GM12878 (cell line): ENCODE measurements at regions not wholly inside any gene's neighbourhood (a gene's known extent, or its start where the extent isn't known, plus 50 kb on each side); places are given as distances from the start of the nearest gene placed in this dataset.

Experiments used
- CTCF ChIP-seq, 3 experiments: IDR thresholded peaks in 2 of 3; conservative IDR thresholded peaks in 1 of 3; 2 replicates each; pipeline ENCODE4 v1.5.1; 2011; ENCODE audit warnings: low read depth in 3 of 3, low read length in 3 of 3, mild to moderate bottlenecking in 3 of 3, control low read depth in 2 of 3, moderate library complexity in 2 of 3, inconsistent platforms in 1 of 3, mixed read lengths in 1 of 3; ENCODE audit not compliant: control insufficient read depth in 2 of 3, insufficient read depth in 1 of 3; ENCODE audit errors: extremely low read depth in 1 of 3
- ESRRA ChIP-seq: IDR thresholded peaks from 2 replicates; pipeline ENCODE4 v1.6.1; 2012; ENCODE audit warnings: mild to moderate bottlenecking, low read length, improper control_type of control experiment
- HDAC2 ChIP-seq: fragments of 200-600 bp; sonication (generic); IDR thresholded peaks from 2 replicates; pipeline ENCODE4 v1.6.1; 2017
- IRF4 ChIP-seq: IDR thresholded peaks from 2 replicates; pipeline ENCODE4 v1.6.1; 2011; ENCODE audit warnings: low read depth, low read length
- KDM1A ChIP-seq: fragments of 200-600 bp; sonication (generic); IDR thresholded peaks from 2 replicates; pipeline ENCODE4 v1.6.1; 2016; ENCODE audit warnings: borderline replicate concordance
- NR2F1 ChIP-seq: fragments of 450-650 bp; conservative IDR thresholded peaks from 2 replicates; pipeline ENCODE4 v1.6.1; 2017; ENCODE audit warnings: mild to moderate bottlenecking
- POLR2AphosphoS5 ChIP-seq: IDR thresholded peaks from 2 replicates; pipeline ENCODE4 v1.6.1; 2011; ENCODE audit warnings: mild to moderate bottlenecking, low read length, inconsistent platforms
- STAT3 ChIP-seq: IDR thresholded peaks from 2 replicates; pipeline ENCODE4 v1.6.1; 2011; ENCODE audit warnings: low read depth, low read length, improper control_type of control experiment
- ZNF274 ChIP-seq: IDR thresholded peaks from one replicate; pipeline ENCODE4 v1.8.0; 2011; ENCODE audit not compliant: insufficient read length, insufficient read depth
- ZNF592 ChIP-seq: fragments of 450-650 bp; IDR thresholded peaks from 2 replicates; pipeline ENCODE4 v1.6.1; 2017; ENCODE audit warnings: mild to moderate bottlenecking, moderate library complexity
- TF ChIP-seq, protein P1 (sequence below): IDR thresholded peaks from 2 replicates; pipeline ENCODE4 v1.6.1; 2011; ENCODE audit warnings: low read depth, mild to moderate bottlenecking, low read length, moderate library complexity, borderline replicate concordance; ENCODE audit errors: extremely low read depth

DNA sequence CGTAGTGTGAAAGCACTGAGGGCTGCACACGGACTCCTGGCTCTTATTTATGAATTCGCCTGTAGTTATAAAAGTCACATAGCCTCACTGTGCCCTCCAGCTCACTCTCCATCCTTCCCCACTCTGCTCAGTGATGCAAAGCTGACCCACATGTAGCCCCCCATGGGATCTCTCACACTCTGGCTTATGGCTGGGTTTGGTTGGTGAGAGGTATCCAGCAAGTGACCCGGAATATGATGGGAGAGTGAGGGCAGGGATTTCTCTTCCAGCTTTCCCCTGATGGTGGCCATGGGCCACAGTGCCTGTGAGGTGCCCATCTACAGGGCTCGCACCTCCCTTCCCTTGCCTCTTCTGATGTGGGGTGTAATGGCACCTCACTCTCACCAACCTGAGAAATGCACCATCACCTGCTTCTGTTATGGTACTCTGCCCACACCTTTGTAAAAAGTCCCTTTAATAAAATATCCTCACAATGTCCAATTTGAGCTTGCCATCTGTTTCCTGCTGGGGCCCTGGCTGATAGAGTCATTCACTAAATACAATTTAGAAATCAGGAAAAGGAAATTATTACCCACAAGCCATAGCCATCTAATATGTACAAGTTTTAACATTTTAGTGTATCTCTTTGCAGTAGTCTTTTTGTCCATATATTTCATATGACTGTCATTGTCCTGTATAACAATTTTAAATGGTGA, 93.6 kb downstream of the SCN11A start:
- TF ChIP-seq ZNF592 (no peak), HDAC2 (no peak), NR2F1 (no peak), CTCF (IDR thresholded peaks at IDR 0.05 in 2 of 3, conservative IDR thresholded peaks at IDR 0.05 in 1 of 3; ENCODE audit: control insufficient read depth in 2 of 3, extremely low read depth in 1 of 3, insufficient read depth in 1 of 3, low read depth in 3 of 3, low read length in 3 of 3) (no peak), ZNF274 (no peak), IRF4 (no peak), ESRRA (no peak), KDM1A (no peak), POLR2AphosphoS5 (no peak), STAT3 (no peak)
- TF ChIP-seq, protein P1, sequence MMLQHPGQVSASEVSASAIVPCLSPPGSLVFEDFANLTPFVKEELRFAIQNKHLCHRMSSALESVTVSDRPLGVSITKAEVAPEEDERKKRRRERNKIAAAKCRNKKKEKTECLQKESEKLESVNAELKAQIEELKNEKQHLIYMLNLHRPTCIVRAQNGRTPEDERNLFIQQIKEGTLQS = no peak
